H1 (cell line): ENCODE measurements at regions not wholly inside any gene's neighbourhood (a gene's known extent, or its start where the extent isn't known, plus 50 kb on each side); places are given as distances from the start of the nearest gene placed in this dataset.

Experiments
- CTCF ChIA-PET: fragments of 300-600 bp; sonication (Branson Sonifier 250); formaldehyde crosslinking; loops from one replicate; lab custom pipeline; 2021; ENCODE audit not compliant: partially characterized antibody; lab: Charles Lee
- POLR2A ChIA-PET: fragments of 300-600 bp; sonication (Branson Sonifier 250); formaldehyde crosslinking; loops from one replicate; lab custom pipeline; 2021; ENCODE audit warnings: inconsistent platforms; ENCODE audit not compliant: partially characterized antibody; lab: Charles Lee
- DNase-seq, 2 experiments: peaks; one replicate each; pipeline versions ENCODE4 v3.0.0 to v3.0.0-alpha.2; 2010 to 2022; ENCODE audit warnings: low spot score in 2 of 2, low read depth in 1 of 2, mixed read lengths in 1 of 2
- FAIRE-seq: peaks from 2 replicates; lab custom pipeline; 2011; peaks lifted over from hg19 to GRCh38; lab: Jason Lieb, UNC
- H2AFZ ChIP-seq: 2 replicates; pipeline ENCODE4 v1.8.1; 2012; ENCODE audit warnings: low read length, inconsistent platforms
- H2AK5ac ChIP-seq: 2 replicates; pipeline ENCODE4 v1.6.1; 2013; ENCODE audit warnings: low read depth, low read length
- H2BK120ac ChIP-seq: replicated peaks from 2 replicates; pipeline ENCODE3; 2013; ENCODE audit warnings: low read depth, low read length, inconsistent platforms
- H2BK12ac ChIP-seq: 2 replicates; pipeline ENCODE4 v1.6.1; 2013; ENCODE audit warnings: low read depth, low read length
- H2BK15ac ChIP-seq: 2 replicates; pipeline ENCODE4 v1.6.1; 2013; ENCODE audit warnings: low read length
- H2BK20ac ChIP-seq: 2 replicates; pipeline ENCODE4 v1.6.1; 2013; ENCODE audit warnings: low read length
- H2BK5ac ChIP-seq: 2 replicates; pipeline ENCODE4 v1.6.1; 2013; ENCODE audit warnings: low read depth, low read length
- H3K14ac ChIP-seq: 2 replicates; pipeline ENCODE4 v1.6.1; 2013; ENCODE audit warnings: inconsistent platforms; ENCODE audit not compliant: insufficient read length
- H3K18ac ChIP-seq: 2 replicates; pipeline ENCODE4 v1.6.1; 2013; ENCODE audit warnings: low read length; ENCODE audit errors: extremely low read depth
- H3K23ac ChIP-seq: 2 replicates; pipeline ENCODE4 v1.6.1; 2013; ENCODE audit warnings: inconsistent platforms; ENCODE audit not compliant: insufficient read length
- H3K23me2 ChIP-seq: 2 replicates; pipeline ENCODE4 v1.6.1; 2013; ENCODE audit warnings: low read depth, low read length
- H3K27ac ChIP-seq: 2 replicates; pipeline ENCODE4 v1.6.1; 2011; ENCODE audit warnings: low read depth, low read length, inconsistent platforms
- H3K27me3 ChIP-seq, 4 experiments: replicated peaks in 1 of 4; 1 replicate in 1 of 4; 2 replicates in 3 of 4; pipeline versions ENCODE4 v1.6.1 to v1.8.1; 2011 to 2013; ENCODE audit warnings: low read length in 3 of 4, mild to moderate bottlenecking in 3 of 4, inconsistent platforms in 2 of 4, mixed read lengths in 2 of 4, moderate library complexity in 1 of 4; ENCODE audit not compliant: control insufficient read depth in 3 of 4, insufficient read depth in 3 of 4; ENCODE audit errors: extremely low read depth in 1 of 4
- H3K36me3 ChIP-seq, 4 experiments: 2 replicates each; pipeline versions ENCODE4 v1.6.1 to v1.8.1; 2011 to 2013; ENCODE audit warnings: mild to moderate bottlenecking in 4 of 4, low read length in 3 of 4, moderate library complexity in 2 of 4, control low read depth in 1 of 4, inconsistent platforms in 1 of 4; ENCODE audit not compliant: insufficient read depth in 4 of 4, control insufficient read depth in 2 of 4
- H3K4ac ChIP-seq: replicated peaks from 2 replicates; pipeline ENCODE3; 2013; ENCODE audit warnings: low read length, low read depth, mixed read lengths, inconsistent platforms; ENCODE audit not compliant: insufficient read length
- H3K4me1 ChIP-seq, 4 experiments: replicated peaks in 1 of 4; 1 replicate in 1 of 4; 2 replicates in 3 of 4; pipeline versions ENCODE4 v1.6.1 to v1.8.1; 2011 to 2013; ENCODE audit warnings: low read length in 3 of 4, inconsistent platforms in 2 of 4, mixed read lengths in 1 of 4; ENCODE audit not compliant: insufficient read depth in 4 of 4, control insufficient read depth in 3 of 4
- H3K4me2 ChIP-seq, 2 experiments: 2 replicates each; pipeline versions ENCODE4 v1.6.1 to v1.8.1; 2011 to 2013; ENCODE audit warnings: low read depth in 2 of 2, low read length in 2 of 2, control low read depth in 1 of 2, inconsistent platforms in 1 of 2, mild to moderate bottlenecking in 1 of 2; ENCODE audit not compliant: insufficient read depth in 1 of 2
- H3K4me3 ChIP-seq, 4 experiments: fragments of 200-600, 300-600 bp in 1 of 4; sonication (generic), shearing (Covaris generic), sonication (Bioruptor Twin) in 1 of 4; 2 replicates each; pipeline versions ENCODE4 v1.5.1 to v1.8.1; 2011 to 2016; ENCODE audit warnings: low read length in 4 of 4, low read depth in 3 of 4, control low read depth in 2 of 4, inconsistent platforms in 2 of 4, mild to moderate bottlenecking in 2 of 4, mixed read lengths in 1 of 4, moderate library complexity in 1 of 4; ENCODE audit not compliant: insufficient read depth in 2 of 4; ENCODE audit errors: extremely low read depth in 1 of 4
- H3K56ac ChIP-seq: replicated peaks from 2 replicates; pipeline ENCODE3; 2013; ENCODE audit warnings: low read depth, mild to moderate bottlenecking, mixed read lengths, low read length, inconsistent platforms; ENCODE audit not compliant: insufficient read length
- H3K79me1 ChIP-seq: 2 replicates; pipeline ENCODE4 v1.6.1; 2013; ENCODE audit warnings: low read depth, low read length, control low read depth
- H3K79me2 ChIP-seq, 2 experiments: 2 replicates each; pipeline versions ENCODE4 v1.6.1 to v1.8.1; 2012 to 2013; ENCODE audit warnings: low read length in 2 of 2, mild to moderate bottlenecking in 2 of 2, inconsistent platforms in 1 of 2; ENCODE audit not compliant: insufficient read depth in 2 of 2, control insufficient read depth in 1 of 2
- H3K9ac ChIP-seq, 4 experiments: replicated peaks in 1 of 4; 1 replicate in 1 of 4; 2 replicates in 3 of 4; pipeline versions ENCODE4 v1.6.1 to v1.8.1; 2011 to 2013; ENCODE audit warnings: low read depth in 3 of 4, low read length in 3 of 4, control low read depth in 2 of 4, mild to moderate bottlenecking in 2 of 4, moderate library complexity in 2 of 4, inconsistent platforms in 1 of 4; ENCODE audit errors: extremely low read depth in 1 of 4
- H3K9me3 ChIP-seq, 2 experiments: 2 replicates each; pipeline versions ENCODE4 v1.6.1 to v1.8.1; 2012 to 2013; ENCODE audit warnings: mild to moderate bottlenecking in 2 of 2, moderate library complexity in 2 of 2, control low read depth in 1 of 2, inconsistent platforms in 1 of 2, low read depth in 1 of 2, low read length in 1 of 2, mixed read lengths in 1 of 2; ENCODE audit not compliant: insufficient read depth in 2 of 2
- H4K20me1 ChIP-seq, 2 experiments: replicated peaks in 1 of 2; 2 replicates each; pipeline versions ENCODE3 to v1.8.1; 2011 to 2013; ENCODE audit warnings: inconsistent platforms in 2 of 2, low read length in 2 of 2, mild to moderate bottlenecking in 1 of 2; ENCODE audit not compliant: insufficient read depth in 2 of 2, control insufficient read depth in 1 of 2
- H4K5ac ChIP-seq: 2 replicates; pipeline ENCODE4 v1.6.1; 2013; ENCODE audit warnings: low read length, low read depth, mixed read lengths, inconsistent platforms; ENCODE audit not compliant: insufficient read length
- H4K8ac ChIP-seq: 2 replicates; pipeline ENCODE4 v1.8.0; 2013; ENCODE audit warnings: mild to moderate bottlenecking, moderate library complexity, low read length, inconsistent platforms; ENCODE audit not compliant: insufficient read depth; ENCODE audit errors: extremely low read depth
- H4K91ac ChIP-seq: replicated peaks from 2 replicates; pipeline ENCODE3; 2013; ENCODE audit warnings: low read length, mixed read lengths, inconsistent platforms; ENCODE audit not compliant: insufficient read length
- GTF2F1 ChIP-seq: IDR thresholded peaks from 2 replicates; pipeline ENCODE4 v1.6.1; 2012; ENCODE audit warnings: low read depth, low read length, improper control_type of control experiment, borderline replicate concordance
- MAFK ChIP-seq: IDR thresholded peaks from 2 replicates; pipeline ENCODE4 v1.6.1; 2012; ENCODE audit warnings: low read depth, mild to moderate bottlenecking, improper control_type of control experiment, low read length
- WGBS, 2 experiments: shearing (Covaris generic) in 1 of 2; methylation state at CpG; one replicate each; pipeline versions ENCODE4 v1.1.6 to v1.1.7; 2013 to 2015; ENCODE audit warnings: low lambda C conversion rate in 2 of 2, mixed read lengths in 2 of 2, inconsistent platforms in 1 of 2, low coverage in 1 of 2, missing lambda C conversion rate in 1 of 2; ENCODE audit not compliant: insufficient replicate concordance in 2 of 2, insufficient coverage in 1 of 2, insufficient read length in 1 of 2; ENCODE audit errors: extremely low coverage in 1 of 2, missing lambda C conversion rate in 1 of 2; 5-methylcytosine and 5-hydroxymethylcytosine counted together

DNA sequence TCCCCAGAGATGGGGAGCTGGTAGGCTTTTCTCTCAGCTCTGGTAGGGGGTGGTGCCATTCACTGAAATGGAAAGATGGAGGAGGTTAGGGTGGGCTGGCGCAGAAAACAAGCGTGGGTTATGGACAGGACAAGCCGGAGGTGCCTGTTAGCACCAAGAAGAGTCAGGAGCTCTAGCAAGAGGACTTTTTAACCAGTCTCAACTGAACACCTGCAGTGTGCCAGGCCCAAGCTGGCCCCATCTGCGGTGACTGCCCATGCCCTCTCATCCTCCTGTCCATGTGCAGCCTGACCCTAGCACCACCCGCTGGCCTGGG lies 254.4 kb downstream of the RHOU start:
- DNase-seq (no peak), FAIRE-seq (no peak)
- WGBS, 2 experiments: 96% methylated on average over 5 of the region's 5 CpGs; no CpG with 5 or more reads in 1 of the 2 experiments
- Histone ChIP-seq H3K9me3 (no peaks in the 10 kb centered on the region), H2BK15ac (0 out of 2 replicates have a peak overlapping the region, but pooled peaks have one; percentile 9), H2BK5ac (no peak overlapping the region), H3K36me3 (no peaks in the 10 kb centered on the region), H2BK120ac (no peak overlapping the region), H4K8ac (no peak overlapping the region), H3K4me2 (no peak overlapping the region), H2AK5ac (no peak overlapping the region), H3K23ac (no peak overlapping the region), H3K4me1 (peaks cover 0 to 6% (median 5%) of the 10 kb centered on the region in 4 experiments; a peak in 5 of 7 replicates), H4K5ac (no peak overlapping the region), H3K23me2 (no peaks in the 10 kb centered on the region), H4K91ac (no peak overlapping the region), H3K4me3 (no peak overlapping the region), H2BK20ac (no peak overlapping the region), H2BK12ac (no peak overlapping the region; the same call in 1 of the 2 replicates), H3K56ac (no peak overlapping the region), H3K4ac (no peak overlapping the region), H3K27me3 (no peaks in the 10 kb centered on the region; a peak in 1 of 7 replicates), H3K79me1 (no peaks in the 10 kb centered on the region), H3K14ac (no peak overlapping the region), H3K9ac (no peak overlapping the region), H3K79me2 (no peaks in the 10 kb centered on the region), H2AFZ (no peak overlapping the region), H3K18ac (no peak overlapping the region), H4K20me1 (no peaks in the 10 kb centered on the region), H3K27ac (no peak overlapping the region)
- CTCF ChIA-PET: interaction anchor here (0.7 to 2.1 kb wide), 4 partner anchors 10 to 241 kb away, joined by 3 to 5 read pairs (median 4); no protein-coding TSS in a partner anchor
- TF ChIP-seq MAFK: no peak
- no peak for TF ChIP-seq GTF2F1
- POLR2A ChIA-PET: interaction anchor here (0.7 to 1.5 kb wide), 3 partner anchors 11 to 103 kb away, joined by 3 to 4 read pairs (median 3); no protein-coding TSS in a partner anchor
